ENCODE measurements at regions not wholly inside any gene's neighbourhood (a gene's known extent, or its start where the extent isn't known, plus 50 kb on each side); places are given as distances from the start of the nearest gene placed in this dataset.

GRCh38 chr16:86786338-86786737 is 208.0 kb downstream of the FOXL1 start:
- no peak for TF ChIP-seq CTCF (conservative IDR thresholded peaks at IDR 0.05; ENCODE audit: low read depth, low read length)
- no peak overlapping the region for H3K4me3 ChIP-seq (ENCODE audit: low read length)
- no peak for DNase-seq (ENCODE audit: low read depth)

GRCh38 chr16:86786994-86787393 is 208.6 kb downstream of the FOXL1 start:
- DNase-seq (ENCODE audit: low read depth) = no peak
- no peak overlapping the region for H3K4me3 ChIP-seq (ENCODE audit: low read length)
- TF ChIP-seq CTCF (conservative IDR thresholded peaks at IDR 0.05; ENCODE audit: low read depth, low read length) = no peak

GRCh38 chr16:86787538-86787937 is 209.2 kb downstream of the FOXL1 start:
- H3K4me3 ChIP-seq (ENCODE audit: low read length) = no peak overlapping the region
- TF ChIP-seq CTCF (conservative IDR thresholded peaks at IDR 0.05; ENCODE audit: low read depth, low read length) = no peak
- DNase-seq (ENCODE audit: low read depth) = no peak

GRCh38 chr16:86789621-86790051 is 211.3 kb downstream of the FOXL1 start:
- no peak for DNase-seq (ENCODE audit: low read depth)
- no peak for TF ChIP-seq CTCF (conservative IDR thresholded peaks at IDR 0.05; ENCODE audit: low read depth, low read length)
- no peak overlapping the region for H3K4me3 ChIP-seq (ENCODE audit: low read length)

GRCh38 chr16:86791287-86792035 is 213.1 kb downstream of the FOXL1 start:
- peak; percentile 91 for DNase-seq (ENCODE audit: low read depth)
- no peak overlapping the region for H3K4me3 ChIP-seq (ENCODE audit: low read length)
- no peak for TF ChIP-seq CTCF (conservative IDR thresholded peaks at IDR 0.05; ENCODE audit: low read depth, low read length)

GRCh38 chr16:86794216-86794864 is 216.0 kb downstream of the FOXL1 start:
- no peak for DNase-seq (ENCODE audit: low read depth)
- no peak for TF ChIP-seq CTCF (conservative IDR thresholded peaks at IDR 0.05; ENCODE audit: low read depth, low read length)
- no peak overlapping the region for H3K4me3 ChIP-seq (ENCODE audit: low read length)

- no peak for TF ChIP-seq CTCF (conservative IDR thresholded peaks at IDR 0.05; ENCODE audit: low read depth, low read length)
- H3K4me3 ChIP-seq (ENCODE audit: low read length) = no peak overlapping the region
- no peak for DNase-seq (ENCODE audit: low read depth)
These were observed 219.4 kb downstream of the FOXL1 start for GRCh38 chr16:86797700-86798099.
